HG02970 (cell line): ENCODE measurements at regions not wholly inside any gene's neighbourhood (a gene's known extent, or its start where the extent isn't known, plus 50 kb on each side); places are given as distances from the start of the nearest gene placed in this dataset.
"Not testable (repeated sequence)": the region's sequence is repeated elsewhere in the genome, so short reads cannot be mapped to it uniquely, and the experiment has no call there.

Experiments used
- ATAC-seq: cut with Tn5 transposase; IDR thresholded peaks from one replicate; pipeline ENCODE4 v1.9.1; 2021; ENCODE audit warnings: mild to moderate bottlenecking, moderate library complexity, moderate number of reproducible peaks; ENCODE audit not compliant: unreplicated experiment, low FRiP score

- ATAC-seq: no peak
Observed at GRCh38 chr4:45004326-45004725, 278.0 kb upstream of the GNPDA2 start.

GRCh38 chr4:44996276-44996845 is 270.0 kb upstream of the GNPDA2 start:
- no peak for ATAC-seq

- ATAC-seq: no peak
Observed at GRCh38 chr4:44988011-44988410, 261.7 kb upstream of the GNPDA2 start.

- ATAC-seq: no peak
Observed at GRCh38 chr4:44985938-44986337, 259.6 kb upstream of the GNPDA2 start.

- no peak for ATAC-seq
Observed at GRCh38 chr4:44985152-44985551, 258.8 kb upstream of the GNPDA2 start.

- ATAC-seq: no peak
Observed at GRCh38 chr4:44984083-44984482, 257.7 kb upstream of the GNPDA2 start.

GRCh38 chr4:44983083-44983482 is 256.7 kb upstream of the GNPDA2 start:
- ATAC-seq: no peak

- no peak for ATAC-seq
Observed at GRCh38 chr4:44978020-44978419, 251.7 kb upstream of the GNPDA2 start.

GRCh38 chr4:44965435-44966095 is 239.2 kb upstream of the GNPDA2 start:
- no peak for ATAC-seq

- ATAC-seq: not testable (repeated sequence)
Observed at GRCh38 chr4:44964086-44964485, 237.7 kb upstream of the GNPDA2 start.

GRCh38 chr4:44961001-44961755 is 234.8 kb upstream of the GNPDA2 start:
- ATAC-seq: no peak

- ATAC-seq: no peak
Observed at GRCh38 chr4:44931720-44932119, 205.4 kb upstream of the GNPDA2 start.

- ATAC-seq: no peak
Observed at GRCh38 chr4:44928785-44929184, 202.4 kb upstream of the GNPDA2 start.

GRCh38 chr4:44927399-44928380 is 201.3 kb upstream of the GNPDA2 start:
- ATAC-seq: no peak

GRCh38 chr4:44916411-44916810 is 190.1 kb upstream of the GNPDA2 start:
- ATAC-seq: no peak

GRCh38 chr4:44914748-44915147 is 188.4 kb upstream of the GNPDA2 start:
- ATAC-seq: no peak

GRCh38 chr4:44914223-44914622 is 187.9 kb upstream of the GNPDA2 start:
- ATAC-seq: no peak

- no peak for ATAC-seq
Observed at GRCh38 chr4:44912980-44913379, 186.6 kb upstream of the GNPDA2 start.

GRCh38 chr4:44908565-44908964 is 182.2 kb upstream of the GNPDA2 start:
- ATAC-seq: no peak

GRCh38 chr4:44872246-44872645 is 145.9 kb upstream of the GNPDA2 start:
- ATAC-seq: no peak

GRCh38 chr4:44871133-44871532 is 144.8 kb upstream of the GNPDA2 start:
- no peak for ATAC-seq
